ENCODE measurements at regions not wholly inside any gene's neighbourhood (a gene's known extent, or its start where the extent isn't known, plus 50 kb on each side); places are given as distances from the start of the nearest gene placed in this dataset.

DNA sequence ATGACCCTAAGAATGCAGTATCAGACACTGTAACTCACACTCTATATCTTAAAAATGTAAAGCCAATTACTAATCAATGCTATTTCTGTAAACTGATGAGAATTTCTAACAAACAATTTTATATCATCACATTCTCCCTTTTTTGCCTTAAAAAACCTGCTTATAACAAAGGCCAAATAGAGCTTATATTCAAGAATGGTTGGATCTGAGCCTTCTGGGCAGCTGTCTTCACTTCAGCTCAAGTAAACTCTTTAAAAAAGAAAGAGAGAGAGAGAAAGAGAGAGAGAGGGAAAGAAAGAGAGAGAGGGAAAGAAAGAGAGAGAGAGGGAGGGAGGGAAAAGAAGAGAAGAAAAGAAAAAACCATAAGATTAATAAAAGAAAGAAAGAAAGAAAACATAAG, 231.8 kb downstream of the KCNE4 start:
- H3K9me3 ChIP-seq = no peaks in the 10 kb centered on the region
- no peak for FAIRE-seq
- no peak overlapping the region for H3K4me2 ChIP-seq
- POLR2A ChIA-PET = no interaction called here
- H3K4me3 ChIP-seq = no peak overlapping the region
- TF ChIP-seq, protein P1, sequence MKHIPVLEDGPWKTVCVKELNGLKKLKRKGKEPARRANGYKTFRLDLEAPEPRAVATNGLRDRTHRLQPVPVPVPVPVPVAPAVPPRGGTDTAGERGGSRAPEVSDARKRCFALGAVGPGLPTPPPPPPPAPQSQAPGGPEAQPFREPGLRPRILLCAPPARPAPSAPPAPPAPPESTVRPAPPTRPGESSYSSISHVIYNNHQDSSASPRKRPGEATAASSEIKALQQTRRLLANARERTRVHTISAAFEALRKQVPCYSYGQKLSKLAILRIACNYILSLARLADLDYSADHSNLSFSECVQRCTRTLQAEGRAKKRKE (CRISPR knock-in tag; IDR thresholded peaks at IDR 0.05; ENCODE audit: low read depth) = no peak
- no peak for TF ChIP-seq HOXB5 (CRISPR knock-in tag; IDR thresholded peaks at IDR 0.05)
- TF ChIP-seq PHF8 (IDR thresholded peaks at IDR 0.05; ENCODE audit: borderline replicate concordance, low read depth) = no peak
- no peak for TF ChIP-seq ZFP36 (IDR thresholded peaks at IDR 0.05; ENCODE audit: borderline replicate concordance, partially characterized antibody)
- TF ChIP-seq BCL3 (IDR thresholded peaks at IDR 0.05) = no peak
- no peak for TF ChIP-seq FOXS1 (CRISPR knock-in tag; IDR thresholded peaks at IDR 0.05)
- no peak for TF ChIP-seq RFX5 (IDR thresholded peaks at IDR 0.05)
- no peak for TF ChIP-seq TFCP2L1 (CRISPR knock-in tag; IDR thresholded peaks at IDR 0.05)
- TF ChIP-seq GATA3 (IDR thresholded peaks at IDR 0.05; ENCODE audit: borderline replicate concordance) = no peak
- no peak for TF ChIP-seq SMC3 (IDR thresholded peaks at IDR 0.05)
- no peak overlapping the region for H3K27ac ChIP-seq
- no peaks in the 10 kb centered on the region for H3K4me1 ChIP-seq
- no peak for ATAC-seq
- DNase-seq (ENCODE audit: low read depth in 1 of 2, low spot score in 1 of 2) = no peak
- CTCF ChIA-PET = interaction anchor here (1.0 to 1.2 kb wide), 2 partner anchors 9 to 302 kb away, joined by 3 read pairs; no protein-coding TSS in a partner anchor

GRCh38 chr2:223285370-223286265, 233.6 kb downstream of the KCNE4 start:
- CTCF ChIA-PET = interaction anchor here (0.7 kb wide), 1 partner anchor 40 kb away, joined by 3 read pairs; no protein-coding TSS in a partner anchor
- POLR2A ChIA-PET = no interaction called here
- no peak for DNase-seq (ENCODE audit: low read depth in 1 of 2, low spot score in 1 of 2)
- H3K9me3 ChIP-seq = 0 out of 3 replicates have a peak, but pooled peaks cover under 1% of the 10 kb centered on the region
- no peak overlapping the region for H3K4me2 ChIP-seq
- TF ChIP-seq, protein P2, sequence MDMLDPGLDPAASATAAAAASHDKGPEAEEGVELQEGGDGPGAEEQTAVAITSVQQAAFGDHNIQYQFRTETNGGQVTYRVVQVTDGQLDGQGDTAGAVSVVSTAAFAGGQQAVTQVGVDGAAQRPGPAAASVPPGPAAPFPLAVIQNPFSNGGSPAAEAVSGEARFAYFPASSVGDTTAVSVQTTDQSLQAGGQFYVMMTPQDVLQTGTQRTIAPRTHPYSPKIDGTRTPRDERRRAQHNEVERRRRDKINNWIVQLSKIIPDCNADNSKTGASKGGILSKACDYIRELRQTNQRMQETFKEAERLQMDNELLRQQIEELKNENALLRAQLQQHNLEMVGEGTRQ (IDR thresholded peaks at IDR 0.05) = no peak
- TF ChIP-seq BHLHE40 (IDR thresholded peaks at IDR 0.05; ENCODE audit: low read depth, low read length) = no peak
- TF ChIP-seq HOXB5 (CRISPR knock-in tag; IDR thresholded peaks at IDR 0.05) = no peak
- TF ChIP-seq CBX8 (IDR thresholded peaks at IDR 0.05) = no peak
- TF ChIP-seq NFE2L2 (conservative IDR thresholded peaks at IDR 0.05; ENCODE audit: low read length) = no peak
- no peak for TF ChIP-seq RNF2 (IDR thresholded peaks at IDR 0.05; ENCODE audit: borderline replicate concordance, low read depth)
- TF ChIP-seq NPAS2 (CRISPR knock-in tag; IDR thresholded peaks at IDR 0.05; ENCODE audit: borderline replicate concordance) = no peak
- no peak for TF ChIP-seq HMGXB4 (CRISPR knock-in tag; IDR thresholded peaks at IDR 0.05; ENCODE audit: borderline replicate concordance)
- TF ChIP-seq JUNB (IDR thresholded peaks at IDR 0.05) = no peak
- TF ChIP-seq RARB (CRISPR knock-in tag; IDR thresholded peaks at IDR 0.05) = no peak
- no peak for TF ChIP-seq RFX5 (IDR thresholded peaks at IDR 0.05)
- no peak for TF ChIP-seq HDAC2 (IDR thresholded peaks at IDR 0.05)
- no peak; a peak in 1 of 6 replicates for ATAC-seq
- no peak overlapping the region for H3K4me3 ChIP-seq
- FAIRE-seq = no peak
- WGBS (ENCODE audit: missing lambda C conversion rate) = 34% methylated on average over 2 of the region's 6 CpGs
- H3K4me1 ChIP-seq = no peaks in the 10 kb centered on the region
- no peak overlapping the region for H3K27ac ChIP-seq

Data from A549 (cell line).